COLO829 (cell line): ENCODE measurements at regions not wholly inside any gene's neighbourhood (a gene's known extent, or its start where the extent isn't known, plus 50 kb on each side); places are given as distances from the start of the nearest gene placed in this dataset.
"Not testable (repeated sequence)": the region's sequence is repeated elsewhere in the genome, so short reads cannot be mapped to it uniquely, and the experiment has no call there.

Experiments
- DNase-seq: peaks from one replicate; pipeline ENCODE4 v3.0.0; 2012; ENCODE audit warnings: low spot score

DNA sequence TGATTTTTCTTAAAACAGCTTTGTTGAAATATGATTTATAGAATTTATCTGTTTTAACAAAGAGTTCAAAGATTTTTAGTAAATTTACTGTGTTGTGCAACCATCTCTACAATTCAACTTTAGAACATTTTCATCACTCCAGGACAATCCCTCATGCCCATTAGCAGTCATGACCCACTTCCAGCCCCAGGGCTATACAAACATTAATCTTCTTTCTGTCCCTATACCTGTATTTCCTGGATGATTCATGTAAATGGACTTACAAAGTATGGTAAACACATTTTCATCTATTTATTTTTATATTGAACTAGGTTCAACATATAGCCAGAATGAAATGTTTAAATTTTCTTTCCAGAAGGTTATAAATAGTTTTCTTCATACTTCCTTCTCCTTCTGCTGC is 127.8 kb upstream of the CCDC180 start:
- no peak for DNase-seq

- no peak for DNase-seq
These were observed 131.3 kb upstream of the CCDC180 start for GRCh38 chr9:97176206-97176605.

- not testable (repeated sequence) for DNase-seq
These were observed 129.2 kb upstream of the CTSV start for GRCh38 chr9:97168174-97168573.

- DNase-seq, result not testable (repeated sequence)
These were observed 127.7 kb upstream of the CTSV start for GRCh38 chr9:97166496-97167138.

GRCh38 chr9:97160255-97160654 is 121.3 kb upstream of the CTSV start:
- DNase-seq, result no peak

DNA sequence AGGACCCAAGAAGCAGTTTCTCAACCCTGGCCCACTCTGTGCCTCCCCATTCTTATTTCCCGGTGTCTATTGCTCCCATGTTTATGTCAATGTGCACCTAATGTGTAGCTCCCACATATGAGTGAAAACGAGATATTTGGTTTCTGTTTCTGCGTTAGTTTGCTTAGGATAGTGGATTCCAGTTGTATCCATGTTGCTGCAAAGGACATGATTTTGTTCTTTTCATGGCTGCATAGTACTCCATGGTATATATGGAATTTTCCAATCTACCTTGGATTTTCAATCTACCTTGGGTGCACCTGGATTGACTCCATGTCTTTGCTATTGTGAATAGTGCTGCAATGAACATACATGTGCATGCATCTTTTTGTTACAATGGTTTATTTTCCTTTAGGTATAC is 119.8 kb upstream of the CTSV start:
- DNase-seq, result not testable (repeated sequence)

DNA sequence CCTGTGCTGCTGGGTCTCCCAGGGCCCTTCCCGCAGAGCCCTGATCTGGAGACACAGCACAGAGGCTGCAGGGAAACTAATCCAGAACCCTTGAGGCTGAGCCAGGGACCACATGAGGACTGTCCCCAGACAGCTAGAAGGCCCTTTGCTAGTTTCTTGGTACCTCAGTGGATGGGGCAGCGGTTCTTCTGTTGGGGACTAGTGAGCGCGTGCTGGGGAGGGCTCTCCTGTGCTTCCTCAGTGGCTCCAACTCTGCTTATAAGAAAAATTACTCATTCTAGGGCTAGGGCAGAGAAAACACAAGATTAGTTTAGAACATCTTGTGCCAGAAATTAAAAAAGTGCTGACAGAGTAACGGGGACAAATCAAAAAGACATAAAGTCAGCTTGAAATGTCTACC is 116.5 kb upstream of the CTSV start:
- DNase-seq, result not testable (repeated sequence)

DNA sequence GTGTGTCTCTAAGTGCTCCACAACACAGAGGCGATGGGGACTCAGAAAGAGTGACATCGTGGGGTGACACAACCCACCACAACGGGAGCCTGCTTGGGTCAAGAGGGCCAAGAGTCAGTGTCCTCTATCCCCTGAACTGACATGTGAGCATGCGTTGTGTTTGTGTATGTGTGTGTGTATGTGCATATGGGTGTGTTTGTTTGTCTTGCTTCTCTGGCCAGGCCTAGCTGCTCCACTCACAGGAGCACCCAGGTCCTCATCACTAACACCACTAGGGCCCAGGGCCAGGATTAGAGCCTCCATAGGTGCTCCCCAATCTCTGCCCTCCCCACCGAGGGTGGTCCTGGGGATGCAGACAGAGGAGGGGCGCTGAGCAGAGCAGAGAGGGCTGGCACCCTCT is 115.0 kb upstream of the CTSV start:
- DNase-seq, result no peak

DNA sequence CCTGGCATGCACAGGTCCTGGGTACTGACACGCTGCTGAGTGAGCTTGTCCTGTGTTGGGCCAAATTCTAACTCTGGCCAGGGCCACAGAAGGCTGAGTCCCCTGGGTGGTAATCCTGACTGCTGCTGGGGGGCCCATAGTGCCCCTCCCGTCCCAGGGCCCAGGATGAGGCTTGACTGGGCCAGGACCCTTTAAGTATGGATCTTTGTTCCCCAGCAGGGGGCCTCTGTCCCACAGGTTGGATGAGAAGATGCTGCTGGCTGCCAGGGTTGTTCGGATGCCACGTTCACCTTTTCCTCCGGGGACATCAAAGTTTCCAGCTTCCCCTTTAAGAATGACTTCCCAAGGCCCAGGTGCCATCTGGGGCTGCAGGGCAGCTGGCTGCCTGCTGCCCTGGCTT is 114.2 kb upstream of the CTSV start:
- not testable (repeated sequence) for DNase-seq

GRCh38 chr9:97150471-97150870 is 111.5 kb upstream of the CTSV start:
- DNase-seq, result not testable (repeated sequence)

GRCh38 chr9:97148428-97148827 is 109.5 kb upstream of the CTSV start:
- DNase-seq, result not testable (repeated sequence)

DNA sequence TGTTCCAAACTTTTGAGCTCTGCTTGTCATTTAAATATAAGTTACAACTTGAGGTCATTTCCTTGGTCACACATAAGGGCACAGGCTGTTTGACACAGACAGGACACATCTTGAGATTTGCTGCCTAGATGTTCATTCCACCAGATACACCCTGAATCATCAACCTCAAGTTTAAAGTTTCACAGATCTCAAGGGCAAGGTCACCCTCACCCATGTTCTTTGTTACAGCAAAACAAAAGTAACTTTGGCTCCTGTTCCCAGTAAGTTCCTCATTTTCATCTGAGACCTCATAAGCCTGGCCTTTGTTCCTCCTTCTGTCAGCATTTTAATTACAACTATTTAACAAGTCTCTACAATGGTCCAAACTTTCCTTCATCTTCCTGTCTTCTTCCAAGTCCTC is 106.7 kb upstream of the CTSV start:
- DNase-seq, result not testable (repeated sequence)

DNA sequence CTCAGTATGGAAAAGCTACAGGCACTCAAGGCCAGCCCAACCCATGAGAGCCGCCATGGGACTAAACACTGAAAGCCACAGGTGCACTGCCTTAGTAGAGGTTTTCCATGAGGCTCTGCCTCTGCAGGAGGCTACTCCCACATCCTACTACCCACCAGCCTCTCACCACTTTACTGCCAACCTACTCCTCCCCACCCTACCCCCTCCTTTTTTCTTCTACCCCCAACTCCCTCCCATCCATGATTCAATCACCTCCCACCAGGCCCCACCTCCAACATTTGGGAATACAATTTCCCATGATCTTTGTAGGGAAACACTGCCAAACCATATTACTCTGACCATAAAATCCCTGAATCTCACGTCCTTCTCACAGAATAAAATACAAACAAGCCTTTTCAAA is 101.6 kb upstream of the CTSV start:
- DNase-seq, result no peak

- no peak for DNase-seq
These were observed 97.5 kb upstream of the CTSV start for GRCh38 chr9:97136421-97136820.

- not testable (repeated sequence) for DNase-seq
These were observed 95.0 kb upstream of the CTSV start for GRCh38 chr9:97133966-97134365.

- DNase-seq, result no peak
These were observed 93.9 kb upstream of the CTSV start for GRCh38 chr9:97132865-97133264.

DNA sequence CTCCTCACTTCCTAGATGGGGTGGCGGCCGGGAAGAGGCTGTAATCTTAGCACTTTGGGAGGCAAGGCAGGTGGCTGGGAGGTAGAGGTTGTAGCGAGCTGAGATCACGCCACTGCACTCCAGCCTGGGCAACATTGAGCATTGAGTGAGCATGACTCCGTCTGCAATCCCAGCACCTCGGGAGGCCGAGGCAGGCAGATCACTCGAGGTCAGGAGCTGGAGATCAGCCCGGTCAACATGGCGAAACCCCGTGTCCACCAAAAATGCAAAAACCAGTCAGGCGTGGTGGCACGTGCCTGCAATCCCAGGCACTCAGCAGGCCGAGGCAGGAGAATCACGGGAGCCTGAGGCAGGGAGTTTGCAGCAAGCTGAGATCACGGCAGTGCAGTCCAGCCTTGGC is 91.9 kb upstream of the CTSV start:
- not testable (repeated sequence) for DNase-seq

- not testable (repeated sequence) for DNase-seq
These were observed 91.4 kb upstream of the CTSV start for GRCh38 chr9:97130387-97130786.

DNA sequence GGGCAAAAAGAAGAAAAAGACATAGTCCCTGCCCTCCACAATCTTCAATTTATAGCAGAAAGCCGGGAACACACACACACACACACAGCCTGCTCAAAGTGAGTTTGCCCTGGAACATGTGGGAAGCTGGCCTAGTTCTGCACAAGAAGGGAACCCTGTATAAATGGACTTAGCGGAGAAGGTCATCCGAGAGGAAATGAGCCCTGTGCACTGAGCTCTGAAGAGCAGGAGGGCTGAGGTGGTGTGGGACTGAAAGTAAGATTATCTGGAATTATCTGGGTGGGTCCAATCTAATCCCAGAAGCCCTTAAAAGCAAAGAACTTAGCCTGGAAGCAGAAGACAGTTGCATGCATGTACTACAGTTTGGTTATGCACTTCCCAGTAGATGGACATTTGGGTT is 90.0 kb upstream of the CTSV start:
- no peak for DNase-seq

DNA sequence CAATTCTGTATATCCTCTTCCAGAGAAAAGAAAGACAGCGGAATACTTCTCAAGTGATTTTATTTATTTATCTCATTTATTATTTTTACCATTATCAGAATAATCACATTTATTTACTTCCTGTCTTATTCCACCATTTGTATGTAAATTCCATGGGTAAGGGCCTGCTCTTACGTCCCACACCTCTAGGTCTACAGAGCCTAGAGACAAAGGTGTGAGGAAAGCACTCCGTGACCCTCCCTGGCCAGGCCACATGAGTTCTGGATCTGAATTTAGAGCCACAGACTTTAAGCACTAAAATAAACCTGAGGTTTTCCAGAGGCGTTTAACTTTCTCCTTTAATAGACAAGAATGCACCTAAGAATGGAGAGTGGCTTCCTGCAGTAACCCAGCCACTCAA is 85.3 kb upstream of the CTSV start:
- DNase-seq, result no peak

- DNase-seq, result no peak
These were observed 71.8 kb upstream of the CTSV start for GRCh38 chr9:97110696-97111095.

DNA sequence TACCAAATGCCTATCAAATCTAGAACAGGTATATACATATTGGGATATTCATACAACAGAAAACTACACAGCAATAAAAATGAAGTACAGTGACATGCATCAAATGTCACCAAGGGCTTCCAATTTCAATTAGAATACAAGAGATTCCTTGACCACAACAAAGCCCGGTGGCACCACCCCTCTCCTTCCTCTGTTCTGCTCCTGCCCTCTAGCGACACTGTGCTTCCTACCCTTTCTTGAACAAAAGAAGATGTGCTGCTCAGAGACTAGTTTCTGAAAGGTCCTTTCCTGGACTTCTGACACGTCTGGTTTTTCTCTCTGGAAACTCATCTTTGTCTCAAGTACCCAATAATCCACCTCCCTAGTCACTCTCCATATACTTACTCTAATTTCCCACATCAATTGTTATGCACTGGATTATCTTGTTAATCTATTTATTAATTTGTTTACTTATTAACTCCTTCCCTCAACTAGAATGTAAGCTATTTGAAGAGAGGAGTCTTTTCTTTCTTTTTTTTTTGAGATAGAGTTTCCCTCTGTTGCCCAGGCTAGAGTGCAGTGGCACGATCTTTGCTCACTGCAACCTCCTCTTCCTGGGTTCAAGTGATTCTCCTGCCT is 70.4 kb upstream of the CTSV start:
- no peak for DNase-seq

DNA sequence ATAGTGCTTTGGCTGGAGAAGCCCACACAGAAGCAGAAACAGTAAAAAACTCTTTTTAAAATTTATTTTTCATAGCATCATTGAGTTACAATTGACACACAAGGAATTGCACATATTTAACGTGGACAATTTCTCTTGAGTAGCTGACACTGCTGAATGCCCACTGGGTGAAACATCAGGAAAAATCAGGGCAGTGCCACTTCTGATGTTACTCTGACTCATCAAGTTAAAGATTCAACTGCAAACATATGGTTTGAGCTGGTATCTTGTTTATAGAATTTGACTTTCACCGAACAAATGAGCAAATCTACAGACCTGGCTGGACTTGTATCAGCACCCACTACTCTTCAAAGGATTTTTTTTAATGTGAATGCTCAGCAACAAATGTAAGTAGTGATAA is 66.3 kb upstream of the CTSV start:
- not testable (repeated sequence) for DNase-seq
